ENCODE measurements at regions not wholly inside any gene's neighbourhood (a gene's known extent, or its start where the extent isn't known, plus 50 kb on each side); places are given as distances from the start of the nearest gene placed in this dataset.
A peak's percentile ranks its signal among the peaks of the same experiment; 100 is the strongest.

DNA sequence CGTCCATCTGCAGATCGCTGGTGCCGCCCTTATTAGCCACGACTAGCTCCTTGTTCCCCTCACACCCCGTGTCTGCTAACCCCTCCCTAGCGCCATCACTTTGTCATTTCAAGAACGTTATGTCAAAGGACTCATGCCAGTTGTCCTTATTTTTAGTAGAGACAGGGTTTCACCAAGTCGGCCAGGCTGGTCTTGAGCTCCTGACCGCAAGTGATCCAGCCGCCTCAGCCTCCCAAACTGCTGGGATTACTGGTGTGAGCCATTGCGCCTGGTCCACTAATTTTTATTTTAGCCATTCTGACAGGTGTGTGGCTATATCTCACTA lies 138.9 kb upstream of the HDAC4 start:
- no peak for DNase-seq

DNA sequence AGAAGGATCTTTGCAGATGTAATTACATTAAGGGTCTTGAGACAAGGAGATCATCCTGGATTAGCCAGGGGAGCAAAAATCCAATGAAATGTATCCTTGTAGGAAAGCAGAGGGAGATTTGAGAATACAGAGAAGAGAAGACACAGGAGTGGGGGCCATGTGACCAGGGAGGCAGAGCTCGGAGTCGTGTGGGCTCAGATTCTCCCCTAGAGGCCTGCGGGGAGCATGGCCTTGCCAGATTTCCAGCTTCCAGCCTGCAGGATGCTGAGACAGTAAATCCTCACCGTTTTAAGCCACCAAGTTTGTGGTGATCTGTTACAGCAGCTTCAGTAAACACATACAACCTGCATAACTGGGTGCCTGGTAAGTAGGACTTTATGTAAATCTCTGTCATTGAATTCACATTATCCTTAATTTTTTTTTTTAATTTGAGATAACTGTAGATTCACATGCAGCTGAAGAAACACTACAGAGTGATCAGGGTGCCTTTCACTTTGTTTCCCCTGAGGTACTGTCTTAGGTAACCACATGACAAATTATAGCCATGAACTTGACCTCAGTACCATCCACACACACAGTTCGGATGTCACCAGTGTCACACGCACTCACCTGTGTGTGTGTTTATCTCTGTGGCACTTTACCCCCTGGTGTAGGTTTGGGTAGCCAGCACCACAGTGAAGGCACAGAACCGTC lies 138.4 kb upstream of the HDAC4 start:
- no peak for DNase-seq

DNA sequence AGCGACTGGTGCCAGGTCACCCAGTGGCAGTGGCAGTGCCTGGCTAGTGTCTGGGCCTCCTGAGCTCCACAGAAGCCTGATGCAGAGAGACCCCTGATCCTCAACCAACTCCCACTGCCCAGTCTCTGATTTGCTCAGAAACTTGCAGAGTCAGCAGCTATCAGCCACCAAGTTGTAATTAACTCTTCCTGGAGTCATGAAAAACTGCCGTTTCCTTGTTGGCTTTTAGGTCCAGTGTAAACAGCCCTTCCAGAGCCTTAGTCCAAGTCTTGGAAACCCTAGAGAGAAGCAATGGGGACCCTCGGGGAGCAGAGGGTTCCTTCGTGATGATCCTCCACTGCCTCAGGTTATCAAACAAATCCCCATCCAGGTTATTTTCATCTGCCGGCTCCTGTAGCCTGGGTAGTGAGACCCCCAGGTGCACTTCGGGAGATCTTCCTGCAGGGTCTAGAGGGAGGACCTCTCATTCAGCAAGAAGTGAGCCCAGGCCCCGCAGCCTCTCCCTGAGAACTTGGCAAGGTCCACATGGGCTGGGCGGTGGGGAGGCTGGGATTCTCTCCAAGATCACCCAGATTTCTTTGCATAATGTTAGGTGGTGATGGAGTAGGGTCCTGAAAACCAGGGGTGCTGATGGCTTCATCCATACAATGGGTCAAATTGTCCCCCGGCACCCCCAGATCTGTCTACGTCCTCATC lies 137.7 kb upstream of the HDAC4 start:
- no peak for DNase-seq

DNA sequence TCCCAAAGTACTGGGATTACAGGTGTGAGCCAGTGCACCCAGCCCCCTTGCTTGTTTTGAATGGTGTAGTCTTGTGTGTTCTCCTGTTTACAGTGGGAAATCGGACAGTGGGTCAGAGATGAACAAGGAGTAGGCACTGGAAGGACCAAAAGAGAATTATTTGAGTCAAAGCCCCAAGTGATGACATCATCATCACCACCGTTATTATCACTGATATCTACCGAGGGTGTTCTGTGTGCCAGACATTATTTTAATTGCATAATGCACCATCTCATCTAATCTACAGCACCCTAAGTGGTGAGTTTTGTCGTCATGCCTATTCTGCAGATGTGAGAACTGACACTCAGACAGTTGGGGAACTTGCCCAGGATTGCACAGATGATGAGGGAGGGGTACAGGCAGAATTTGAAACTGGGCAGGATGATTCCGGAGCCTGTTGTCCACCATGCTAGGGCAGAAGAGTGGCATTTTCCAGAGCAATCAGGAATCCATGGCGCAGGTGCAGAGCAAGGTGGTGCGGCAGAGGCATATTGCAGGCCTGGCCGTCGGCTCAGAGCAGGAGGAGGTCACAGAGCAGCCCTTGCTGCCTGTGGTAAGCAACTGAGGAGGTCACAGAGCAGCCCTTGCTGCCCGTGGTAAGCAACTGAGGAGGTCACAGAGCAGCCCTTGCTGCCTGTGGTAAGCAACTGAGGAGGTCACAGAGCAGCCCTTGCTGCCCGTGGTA lies 137.0 kb upstream of the HDAC4 start:
- no peak for DNase-seq

- no peak for DNase-seq
Observed at GRCh38 chr2:239536186-239536585, 135.4 kb upstream of the HDAC4 start.

- no peak for DNase-seq
Observed at GRCh38 chr2:239535413-239536144, 134.8 kb upstream of the HDAC4 start.

- DNase-seq: no peak
Observed at GRCh38 chr2:239534581-239535412, 134.0 kb upstream of the HDAC4 start.

- no peak for DNase-seq
Observed at GRCh38 chr2:239533569-239534316, 132.9 kb upstream of the HDAC4 start.

DNA sequence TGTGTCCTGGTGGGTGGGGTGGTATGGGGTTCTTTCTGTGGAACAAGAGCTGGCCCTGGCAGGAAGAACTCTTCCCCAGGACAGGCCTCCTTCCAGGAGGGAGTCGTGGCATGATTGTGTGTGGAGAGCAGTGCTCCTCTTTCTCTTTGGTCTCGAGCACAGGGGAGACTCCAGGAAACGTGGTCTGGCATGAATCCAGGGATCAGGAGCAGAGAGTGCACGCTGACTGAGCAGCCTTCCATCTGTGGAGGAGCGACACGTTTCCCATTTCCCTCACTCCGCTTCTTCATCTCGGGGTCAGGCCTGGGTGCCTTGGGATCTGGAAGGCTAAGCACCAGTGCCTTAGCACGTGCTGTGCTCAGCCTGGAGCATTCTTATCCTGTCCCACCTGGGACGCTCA lies 132.0 kb upstream of the HDAC4 start:
- DNase-seq: no peak

- no peak for DNase-seq
Observed at GRCh38 chr2:239532250-239532649, 131.4 kb upstream of the HDAC4 start.

DNA sequence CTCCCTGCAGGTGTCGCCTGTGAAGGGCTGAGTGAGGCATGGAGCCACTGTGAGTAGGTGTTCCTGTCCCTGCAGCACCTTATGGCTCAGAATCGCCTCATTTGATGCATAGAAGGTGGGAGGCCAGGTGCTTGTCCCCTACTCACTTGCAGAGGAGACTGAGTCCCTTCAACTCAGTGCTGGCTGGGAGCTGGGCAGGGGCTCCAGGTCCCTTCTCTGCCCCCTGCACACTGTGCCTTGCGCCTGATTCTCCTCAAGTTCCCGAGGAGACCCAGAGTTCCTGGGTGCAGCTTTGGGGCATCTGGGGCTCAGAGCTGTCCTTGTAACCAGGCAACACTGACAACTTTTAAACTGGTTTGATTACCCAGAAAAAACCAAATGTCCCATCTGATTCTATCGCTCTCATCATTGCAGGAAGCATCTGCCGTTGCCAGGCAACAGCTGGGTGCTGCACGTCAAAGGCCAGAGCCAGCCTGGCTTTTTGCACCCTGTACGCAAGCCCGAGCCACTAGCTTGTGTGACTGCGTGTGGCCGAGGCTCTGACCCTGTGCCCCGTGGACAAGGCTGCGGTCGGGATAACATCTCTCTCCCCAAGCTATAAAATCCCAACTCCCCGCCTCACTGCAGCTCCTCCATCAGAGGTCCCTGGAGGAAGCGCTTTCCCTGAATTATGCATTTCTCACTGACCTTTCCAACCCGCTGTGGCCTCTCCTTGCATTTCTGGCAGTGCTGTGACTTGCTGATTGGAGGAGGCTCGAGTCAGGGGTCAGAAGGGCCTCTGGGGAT lies 130.8 kb upstream of the HDAC4 start:
- DNase-seq: no peak

DNA sequence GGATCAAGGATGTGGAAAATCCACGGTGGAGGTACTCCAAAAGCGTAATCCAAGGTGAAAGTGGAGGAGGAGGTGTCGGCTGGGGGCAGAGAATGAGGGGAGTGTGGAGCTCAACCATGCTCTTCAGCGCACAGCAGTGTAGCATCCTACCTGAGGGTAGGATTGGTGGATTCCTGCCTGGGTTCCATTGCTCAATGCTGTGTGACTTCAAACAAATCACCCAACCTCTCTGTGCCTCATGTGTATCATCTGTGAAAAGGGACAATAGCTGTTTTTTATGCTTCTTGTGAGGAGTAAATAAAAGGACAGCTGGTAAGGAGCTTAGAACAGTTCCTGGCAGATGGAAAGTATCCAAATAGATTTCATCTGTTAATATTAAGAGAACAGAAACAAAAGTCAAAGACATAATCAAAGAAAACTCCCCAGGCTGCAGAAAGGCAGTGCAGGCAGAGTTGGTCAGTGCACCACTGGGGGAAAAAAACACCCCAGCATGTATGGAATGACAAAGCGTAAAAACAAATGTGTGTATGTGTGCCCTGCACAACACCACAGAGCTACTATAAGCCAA lies 130.0 kb upstream of the HDAC4 start:
- DNase-seq: no peak

DNA sequence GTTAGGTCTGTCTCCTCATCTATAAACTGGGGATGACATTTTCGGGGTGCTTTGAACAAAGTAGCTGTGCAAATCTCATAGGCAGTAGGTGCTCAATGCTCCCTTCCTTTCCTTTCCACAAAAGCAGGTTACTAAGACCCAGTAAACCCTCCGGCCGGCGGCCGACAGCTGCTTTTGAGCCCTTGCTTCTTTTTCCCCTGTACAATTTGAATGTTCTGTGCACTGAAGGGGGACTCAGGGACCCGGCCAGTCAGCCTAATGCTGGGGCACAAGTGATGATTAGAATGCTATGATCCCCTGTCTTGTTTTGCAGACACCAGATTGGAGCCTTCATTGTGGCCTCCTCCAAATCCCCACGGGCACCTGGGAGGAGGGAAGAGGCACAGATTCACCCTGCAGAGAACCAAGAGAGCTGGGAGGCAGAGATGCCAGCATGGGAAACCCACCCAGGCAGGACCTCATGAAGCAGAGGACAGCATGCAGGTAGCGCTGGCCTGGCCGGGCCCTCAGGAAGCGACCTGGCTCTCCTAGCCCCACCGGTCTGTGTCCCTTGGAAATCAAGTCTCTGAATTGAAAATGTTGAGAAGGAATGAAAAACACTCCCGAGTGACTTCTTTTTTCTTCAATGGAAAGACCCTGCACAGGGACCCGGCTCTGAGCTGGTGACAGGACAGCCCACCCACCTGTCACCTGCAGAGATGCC lies 128.6 kb upstream of the HDAC4 start:
- DNase-seq: no peak

DNA sequence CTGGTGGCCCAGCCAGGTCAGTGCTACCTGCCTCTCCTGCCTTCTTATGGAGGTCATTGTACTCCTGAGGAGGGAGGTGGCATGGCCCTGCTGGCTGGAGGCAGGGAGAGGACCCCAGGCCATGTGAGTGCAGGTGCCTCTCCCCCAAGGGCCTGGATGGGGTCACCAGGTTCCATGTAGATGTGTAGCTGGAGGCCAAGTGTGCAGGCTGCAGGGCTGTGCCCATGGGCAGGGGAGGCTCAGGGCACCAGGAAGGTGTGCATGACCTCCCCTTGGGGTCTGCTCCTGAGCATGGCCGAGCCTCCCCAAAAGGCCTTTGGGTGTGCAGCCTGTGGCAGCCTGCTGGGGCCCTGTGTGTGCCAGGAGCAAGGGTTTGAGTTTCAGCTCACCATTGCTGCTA lies 128.1 kb upstream of the HDAC4 start:
- no peak for DNase-seq

GRCh38 chr2:239528146-239528545 lies 127.3 kb upstream of the HDAC4 start:
- no peak for DNase-seq

DNA sequence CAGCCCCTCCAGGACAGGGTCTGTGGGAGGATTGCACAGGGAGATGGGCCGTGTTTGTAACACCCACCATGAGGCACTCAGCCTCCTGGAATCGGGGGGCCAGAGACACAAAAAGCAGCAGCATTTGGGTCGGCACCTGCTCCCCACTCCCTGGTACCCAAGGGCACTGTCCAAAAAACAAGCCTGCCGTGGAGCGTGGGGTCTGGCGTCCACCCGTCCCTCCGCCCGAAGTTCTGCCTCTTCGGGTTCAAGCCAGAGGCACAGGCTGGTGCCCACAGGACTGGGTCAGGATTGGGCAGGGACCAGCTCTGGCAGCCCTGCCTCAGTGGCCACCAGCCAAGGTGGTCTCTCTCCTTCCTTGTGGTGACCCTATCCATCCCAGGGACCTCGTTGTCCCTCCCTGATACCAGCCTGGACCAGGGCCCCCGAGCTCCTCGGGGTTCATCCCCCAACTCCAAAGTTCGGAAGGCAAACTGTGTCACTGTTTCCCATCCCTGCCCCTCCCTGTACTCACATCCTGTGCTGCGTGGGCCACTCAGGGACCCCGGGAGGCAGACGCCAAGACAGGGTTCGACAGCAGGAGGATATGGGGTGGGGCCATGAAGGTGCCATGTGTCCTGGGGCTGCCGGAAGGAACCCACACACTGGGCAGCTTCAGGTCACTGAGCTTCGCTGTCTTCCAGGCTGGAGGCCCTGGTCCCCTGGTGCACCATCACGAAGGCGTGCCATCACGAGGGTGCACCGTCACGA lies 126.0 kb upstream of the HDAC4 start:
- DNase-seq: no peak

GRCh38 chr2:239526038-239526437 lies 125.2 kb upstream of the HDAC4 start:
- no peak for DNase-seq

DNA sequence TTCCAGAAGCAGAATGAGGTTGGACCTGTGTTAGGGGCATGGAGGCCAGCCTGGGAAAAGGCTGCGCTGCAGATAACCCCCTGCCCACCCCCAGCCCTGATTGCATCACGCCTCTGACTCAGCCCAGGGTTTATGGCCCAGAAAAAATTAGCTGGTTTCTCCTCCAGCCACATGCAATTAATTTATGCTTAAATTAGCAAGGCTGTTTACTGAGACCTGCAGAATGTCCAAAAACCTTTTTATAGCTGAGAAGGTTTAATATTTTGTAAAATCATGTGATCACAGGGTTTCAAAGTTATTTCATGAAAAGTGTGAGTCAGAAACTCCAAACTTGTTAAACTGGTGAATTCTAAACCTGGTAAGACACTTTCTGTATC lies 123.1 kb upstream of the HDAC4 start:
- DNase-seq: peak; percentile 44
